Karpas-422 (cell line): ENCODE measurements at regions not wholly inside any gene's neighbourhood (a gene's known extent, or its start where the extent isn't known, plus 50 kb on each side); places are given as distances from the start of the nearest gene placed in this dataset.

Experiments
- DNase-seq: peaks from one replicate; pipeline ENCODE4 v3.0.0-alpha.2; 2015
- H2AFZ ChIP-seq: fragments of 200-600 bp; sonication (generic); 2 replicates; pipeline ENCODE4 v1.6.1; 2014; ENCODE audit warnings: antibody characterized with exemption, low read length, mixed read lengths
- H3K27ac ChIP-seq: fragments of 200-600 bp; sonication (generic); 2 replicates; pipeline ENCODE4 v1.5.1; 2014; ENCODE audit warnings: mild to moderate bottlenecking, low read length, moderate library complexity
- H3K27me3 ChIP-seq: fragments of 200-600 bp; sonication (generic); 2 replicates; pipeline ENCODE4 v1.6.1; 2014; ENCODE audit warnings: low read length, mixed read lengths
- H3K36me3 ChIP-seq: fragments of 200-600 bp; sonication (generic); 2 replicates; pipeline ENCODE4 v1.6.1; 2014; ENCODE audit warnings: low read length, mixed read lengths; ENCODE audit not compliant: insufficient read depth
- H3K4me1 ChIP-seq: fragments of 200-600 bp; sonication (generic); 2 replicates; pipeline ENCODE4 v1.6.1; 2014; ENCODE audit warnings: mild to moderate bottlenecking, low read length, mixed read lengths
- H3K4me2 ChIP-seq: fragments of 200-600 bp; sonication (generic); 2 replicates; pipeline ENCODE4 v1.6.1; 2014; ENCODE audit warnings: low read length, low read depth, mild to moderate bottlenecking; ENCODE audit not compliant: poor library complexity, severe bottlenecking
- H3K4me3 ChIP-seq: fragments of 200-600 bp; sonication (generic); 2 replicates; pipeline ENCODE4 v1.5.1; 2014; ENCODE audit warnings: mild to moderate bottlenecking, antibody characterized with exemption, low read length, mixed read lengths
- H3K79me2 ChIP-seq: fragments of 200-600 bp; sonication (generic); 2 replicates; pipeline ENCODE4 v1.6.1; 2014; ENCODE audit warnings: mild to moderate bottlenecking, low read length, mixed read lengths
- H3K9ac ChIP-seq: fragments of 200-600 bp; sonication (generic); 2 replicates; pipeline ENCODE4 v1.6.0; 2014; ENCODE audit warnings: low read length
- H3K9me2 ChIP-seq: fragments of 200-600 bp; sonication (generic), shearing (Covaris generic); replicated peaks from 2 replicates; pipeline ENCODE4 v1.6.0; 2014; ENCODE audit warnings: mild to moderate bottlenecking, low read length, moderate library complexity; ENCODE audit not compliant: insufficient read depth
- H3K9me3 ChIP-seq: fragments of 300-700, 200-600 bp; sonication (generic); 2 replicates; pipeline ENCODE4 v1.6.1; 2014; ENCODE audit warnings: low read length, mixed read lengths
- H4K20me1 ChIP-seq: fragments of 200-600 bp; sonication (generic); 2 replicates; pipeline ENCODE4 v1.6.1; 2014; ENCODE audit warnings: mild to moderate bottlenecking, antibody characterized with exemption, low read length, low read depth; ENCODE audit not compliant: insufficient read depth

DNA sequence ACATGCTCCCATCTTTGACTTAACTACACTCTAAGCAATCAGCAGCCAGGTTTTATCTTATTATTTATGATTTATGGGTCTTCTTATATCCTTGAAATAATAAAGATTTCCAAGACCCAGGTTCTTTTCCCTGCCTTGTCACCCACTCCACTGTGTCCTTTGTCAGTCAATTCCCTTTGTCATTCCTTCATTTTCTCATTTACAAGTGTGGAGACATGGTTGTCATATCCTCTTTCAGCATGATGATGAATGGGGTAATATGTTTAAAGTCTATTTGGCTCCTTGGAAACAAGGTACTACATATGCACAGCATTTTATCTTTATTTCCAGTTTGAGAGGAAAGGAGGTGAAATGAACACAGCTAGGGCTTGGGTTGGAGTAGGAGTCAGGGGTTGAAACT, 521.8 kb downstream of the LMO7 start:
- H3K36me3 ChIP-seq, result no peaks in the 10 kb centered on the region
- no peaks in the 10 kb centered on the region for H3K4me1 ChIP-seq
- no peak overlapping the region for H2AFZ ChIP-seq
- H3K9me3 ChIP-seq, result no peaks in the 10 kb centered on the region
- no peaks in the 10 kb centered on the region for H3K79me2 ChIP-seq
- no peak overlapping the region for H3K4me3 ChIP-seq
- no peaks in the 10 kb centered on the region for H4K20me1 ChIP-seq
- no peak overlapping the region for H3K9ac ChIP-seq
- no peak overlapping the region for H3K27ac ChIP-seq
- DNase-seq, result no peak
- H3K4me2 ChIP-seq, result no peak overlapping the region
- H3K9me2 ChIP-seq, result no peaks in the 10 kb centered on the region
- H3K27me3 ChIP-seq, result no peaks in the 10 kb centered on the region

DNA sequence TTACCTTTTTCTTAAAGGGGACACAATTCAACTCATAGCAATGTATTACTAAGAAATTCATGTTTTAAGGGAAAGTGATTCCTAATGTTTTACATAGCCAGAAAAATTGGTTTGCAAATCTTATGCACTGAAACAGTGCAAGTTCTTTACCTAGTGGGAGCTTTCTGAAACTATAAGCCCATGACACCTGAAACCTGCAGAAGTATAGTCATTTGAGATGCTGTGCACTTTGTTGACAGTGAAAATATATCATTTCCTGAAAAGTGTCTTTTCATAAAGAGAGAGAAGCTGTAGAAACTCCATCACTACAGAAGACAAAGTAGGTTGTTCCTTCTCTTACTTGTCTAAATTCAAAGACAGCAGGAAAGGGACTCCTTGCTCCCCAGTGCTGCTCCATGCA, 517.1 kb downstream of the LMO7 start:
- H3K79me2 ChIP-seq, result no peaks in the 10 kb centered on the region

DNA sequence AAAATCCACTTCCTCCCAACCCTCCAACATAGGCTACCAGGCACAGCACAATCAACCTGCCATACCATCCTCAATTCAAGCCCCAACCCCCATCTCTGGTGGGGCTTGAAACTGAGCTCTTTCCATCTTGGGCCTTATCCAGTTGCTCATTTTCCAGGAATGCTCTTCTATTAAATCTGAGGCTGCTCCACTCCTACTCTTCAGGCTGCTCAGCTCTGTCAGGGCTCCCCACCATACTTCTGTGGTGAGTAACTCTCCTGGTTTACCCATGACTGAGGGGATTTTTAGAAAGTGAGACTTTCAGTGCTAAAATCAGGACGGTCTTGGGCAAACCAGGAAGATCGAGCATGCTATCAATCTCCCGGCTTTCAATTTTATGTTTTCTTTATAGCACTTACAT, 512.8 kb downstream of the LMO7 start:
- Histone ChIP-seq H4K20me1 (no peaks in the 10 kb centered on the region), H3K4me1 (no peaks in the 10 kb centered on the region), H2AFZ (no peak overlapping the region), H3K27me3 (no peaks in the 10 kb centered on the region), H3K79me2 (no peaks in the 10 kb centered on the region), H3K36me3 (no peaks in the 10 kb centered on the region), H3K9me2 (no peaks in the 10 kb centered on the region), H3K4me3 (no peak overlapping the region), H3K9me3 (no peaks in the 10 kb centered on the region), H3K9ac (no peak overlapping the region), H3K27ac (no peak overlapping the region), H3K4me2 (no peak overlapping the region)
- no peak for DNase-seq

More for the DNA sequence above, 517.1 kb downstream of the LMO7 start:
- no peaks in the 10 kb centered on the region for H3K36me3 ChIP-seq
- H3K27me3 ChIP-seq, result no peaks in the 10 kb centered on the region
- H2AFZ ChIP-seq, result no peak overlapping the region
- no peak overlapping the region for H3K4me2 ChIP-seq
- H4K20me1 ChIP-seq, result no peaks in the 10 kb centered on the region
- no peak overlapping the region for H3K27ac ChIP-seq
- DNase-seq, result no peak
- no peak overlapping the region for H3K9ac ChIP-seq
- H3K4me1 ChIP-seq, result no peaks in the 10 kb centered on the region
- H3K9me2 ChIP-seq, result no peaks in the 10 kb centered on the region
- H3K9me3 ChIP-seq, result no peaks in the 10 kb centered on the region
- no peak overlapping the region for H3K4me3 ChIP-seq

DNA sequence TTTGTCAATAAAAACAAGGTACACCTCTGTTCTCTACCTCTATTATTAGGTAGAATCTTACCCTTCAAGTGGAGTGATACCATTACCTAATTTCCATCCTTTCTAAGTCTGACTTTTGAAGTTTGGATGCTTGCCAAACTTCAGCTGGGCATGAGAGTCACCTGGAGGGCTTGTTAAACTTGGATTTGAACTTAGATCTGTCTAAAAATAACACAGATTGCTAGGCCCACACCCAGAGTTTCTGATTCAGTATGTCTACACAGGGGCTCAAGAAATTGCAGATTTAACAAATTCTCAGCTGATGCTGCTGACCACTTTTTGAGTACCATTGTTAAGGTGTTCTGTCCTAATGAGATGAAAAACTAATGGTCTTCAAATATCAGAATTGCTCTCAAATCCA, 512.2 kb downstream of the LMO7 start:
- no peaks in the 10 kb centered on the region for H3K9me3 ChIP-seq

DNA sequence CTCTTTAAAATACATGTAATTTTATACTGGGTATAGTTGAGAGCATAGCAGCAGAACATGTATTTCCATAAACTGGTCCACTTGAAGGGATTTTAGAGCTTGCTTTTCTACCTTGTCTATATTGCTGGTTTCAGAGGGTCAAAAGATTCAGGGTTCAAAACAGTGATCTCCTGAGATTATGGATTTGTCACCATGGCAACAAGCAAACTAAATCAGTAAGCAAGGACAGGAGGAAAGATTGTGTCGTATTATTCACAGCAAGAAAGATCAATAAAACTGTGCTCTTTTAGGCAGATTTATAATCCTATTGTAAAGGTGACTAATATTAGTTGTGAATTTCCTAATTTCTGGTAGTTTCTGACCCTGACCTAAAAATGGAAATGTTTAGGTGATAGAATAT, 496.4 kb downstream of the LMO7 start:
- no peak overlapping the region for H3K9ac ChIP-seq
- no peak overlapping the region for H3K4me3 ChIP-seq
- no peaks in the 10 kb centered on the region for H3K4me1 ChIP-seq
- no peaks in the 10 kb centered on the region for H3K27me3 ChIP-seq
- no peaks in the 10 kb centered on the region for H3K79me2 ChIP-seq
- H3K4me2 ChIP-seq, result no peak overlapping the region
- H3K9me3 ChIP-seq, result no peaks in the 10 kb centered on the region
- no peaks in the 10 kb centered on the region for H3K9me2 ChIP-seq
- H2AFZ ChIP-seq, result no peak overlapping the region
- no peak overlapping the region for H3K27ac ChIP-seq
- no peaks in the 10 kb centered on the region for H4K20me1 ChIP-seq
- H3K36me3 ChIP-seq, result no peaks in the 10 kb centered on the region
- no peak for DNase-seq

More for the DNA sequence above, 512.2 kb downstream of the LMO7 start:
- H3K9ac ChIP-seq, result no peak overlapping the region
- no peaks in the 10 kb centered on the region for H3K9me2 ChIP-seq
- H3K27me3 ChIP-seq, result no peaks in the 10 kb centered on the region
- H3K27ac ChIP-seq, result no peak overlapping the region
- no peak overlapping the region for H3K4me2 ChIP-seq
- no peaks in the 10 kb centered on the region for H3K36me3 ChIP-seq
- H2AFZ ChIP-seq, result no peak overlapping the region
- no peak for DNase-seq
- H3K4me3 ChIP-seq, result no peak overlapping the region
- no peaks in the 10 kb centered on the region for H3K4me1 ChIP-seq
- H3K79me2 ChIP-seq, result no peaks in the 10 kb centered on the region
- H4K20me1 ChIP-seq, result no peaks in the 10 kb centered on the region

DNA sequence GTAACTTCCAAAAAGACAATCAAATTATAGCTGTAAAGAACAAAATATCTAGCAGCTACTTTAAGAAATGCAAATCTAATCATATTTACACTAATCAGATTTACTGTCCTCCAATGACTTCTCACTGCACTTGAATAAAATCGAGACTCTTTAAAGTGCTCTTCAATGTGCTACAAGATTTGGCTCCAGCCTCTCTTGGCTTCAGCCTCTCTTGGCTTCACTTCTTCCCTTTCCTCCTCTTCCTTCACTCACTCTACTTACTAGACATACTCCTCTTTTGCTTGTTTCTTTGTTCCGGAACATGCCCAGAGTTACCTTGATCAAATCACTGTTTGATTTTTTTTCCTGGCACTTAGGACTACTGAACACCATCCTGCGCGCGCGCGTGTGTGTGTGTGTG, 495.4 kb downstream of the LMO7 start:
- H3K9me2 ChIP-seq, result no peaks in the 10 kb centered on the region
- H3K79me2 ChIP-seq, result no peaks in the 10 kb centered on the region
- no peak overlapping the region for H3K9ac ChIP-seq
- no peak overlapping the region for H2AFZ ChIP-seq
- no peaks in the 10 kb centered on the region for H4K20me1 ChIP-seq
- H3K27ac ChIP-seq, result no peak overlapping the region
- no peaks in the 10 kb centered on the region for H3K36me3 ChIP-seq
- H3K27me3 ChIP-seq, result no peaks in the 10 kb centered on the region
- no peak overlapping the region for H3K4me3 ChIP-seq
- DNase-seq, result no peak
- H3K4me1 ChIP-seq, result no peaks in the 10 kb centered on the region
- no peaks in the 10 kb centered on the region for H3K9me3 ChIP-seq
- H3K4me2 ChIP-seq, result no peak overlapping the region

DNA sequence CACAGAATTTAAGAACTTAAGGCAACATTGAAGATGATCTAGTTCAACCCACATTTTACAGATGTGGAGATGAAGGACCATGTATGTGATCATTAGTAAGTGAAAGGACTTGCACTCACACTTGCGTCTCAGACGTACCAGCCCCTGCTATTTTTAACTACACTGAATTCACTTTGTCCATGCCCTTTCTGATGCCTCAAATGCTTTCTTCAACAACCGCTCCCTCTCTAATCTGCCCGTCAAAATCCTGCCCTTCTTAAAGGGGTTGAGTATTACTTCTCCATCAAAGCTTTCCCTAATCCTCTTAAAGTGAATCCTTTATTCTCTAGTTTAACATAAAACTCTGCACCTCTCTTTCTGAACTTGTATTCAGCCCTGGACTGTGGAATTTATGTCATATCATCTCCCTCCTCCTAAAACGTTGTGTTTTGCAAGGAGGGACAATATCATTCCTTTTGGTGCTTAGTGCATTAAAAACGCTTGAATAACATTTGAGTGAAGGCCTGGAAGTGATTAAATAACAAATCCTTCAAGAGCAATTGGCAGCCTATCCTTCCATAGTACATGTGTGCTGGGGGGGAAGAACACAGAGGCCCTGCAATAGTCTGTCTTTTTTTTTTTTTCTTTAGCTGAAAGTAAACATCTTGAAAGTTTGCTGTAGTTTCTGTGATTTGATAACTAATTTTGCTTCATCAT, 493.3 kb downstream of the LMO7 start:
- no peaks in the 10 kb centered on the region for H3K27me3 ChIP-seq
- H3K9me3 ChIP-seq, result no peaks in the 10 kb centered on the region
- no peak overlapping the region for H2AFZ ChIP-seq
- no peak overlapping the region for H3K27ac ChIP-seq
- no peak overlapping the region for H3K4me3 ChIP-seq
- H3K4me1 ChIP-seq, result no peaks in the 10 kb centered on the region
- no peaks in the 10 kb centered on the region for H3K79me2 ChIP-seq
- no peak for DNase-seq
- H3K9me2 ChIP-seq, result no peaks in the 10 kb centered on the region
- no peaks in the 10 kb centered on the region for H3K36me3 ChIP-seq
- H3K4me2 ChIP-seq, result no peak overlapping the region
- no peak overlapping the region for H3K9ac ChIP-seq
- no peaks in the 10 kb centered on the region for H4K20me1 ChIP-seq

DNA sequence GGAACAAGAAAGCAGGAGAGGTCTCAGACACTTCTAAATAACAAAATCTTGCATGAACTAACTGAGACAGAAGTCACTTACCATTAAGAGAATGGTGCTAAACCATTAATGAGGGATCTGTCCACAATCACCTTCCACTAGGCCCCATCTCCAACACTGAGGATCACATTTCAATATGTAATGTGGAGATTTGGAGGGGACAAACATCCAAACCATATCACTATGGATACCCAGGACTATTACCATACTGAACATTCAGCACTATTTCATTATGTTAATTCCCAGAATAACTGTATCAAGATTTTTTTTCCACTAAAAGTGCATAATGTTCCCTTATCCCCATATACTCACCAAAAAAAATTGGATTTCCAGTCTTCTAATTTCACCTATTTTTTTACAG, 491.8 kb downstream of the LMO7 start:
- H3K9me3 ChIP-seq, result 0 out of 2 replicates have a peak, but pooled peaks cover 3% of the 10 kb centered on the region
- H3K4me3 ChIP-seq, result no peak overlapping the region
- H4K20me1 ChIP-seq, result no peaks in the 10 kb centered on the region
- H3K36me3 ChIP-seq, result no peaks in the 10 kb centered on the region
- H3K4me2 ChIP-seq, result no peak overlapping the region
- no peaks in the 10 kb centered on the region for H3K9me2 ChIP-seq
- no peak overlapping the region for H3K27ac ChIP-seq
- H3K9ac ChIP-seq, result no peak overlapping the region
- no peak for DNase-seq
- no peak overlapping the region for H2AFZ ChIP-seq
- H3K79me2 ChIP-seq, result no peaks in the 10 kb centered on the region
- H3K27me3 ChIP-seq, result no peaks in the 10 kb centered on the region
- no peaks in the 10 kb centered on the region for H3K4me1 ChIP-seq
